NCI-H128 (cell line): ENCODE measurements at regions not wholly inside any gene's neighbourhood (a gene's known extent, or its start where the extent isn't known, plus 50 kb on each side); places are given as distances from the start of the nearest gene placed in this dataset.
"Not testable (repeated sequence)": the region's sequence is repeated elsewhere in the genome, so short reads cannot be mapped to it uniquely, and the experiment has no call there.

Experiments
- DNase-seq: peaks from one replicate; lab custom pipeline; 2025; ENCODE audit not compliant: unreplicated experiment; lab: John Stamatoyannopoulos, UW

DNA sequence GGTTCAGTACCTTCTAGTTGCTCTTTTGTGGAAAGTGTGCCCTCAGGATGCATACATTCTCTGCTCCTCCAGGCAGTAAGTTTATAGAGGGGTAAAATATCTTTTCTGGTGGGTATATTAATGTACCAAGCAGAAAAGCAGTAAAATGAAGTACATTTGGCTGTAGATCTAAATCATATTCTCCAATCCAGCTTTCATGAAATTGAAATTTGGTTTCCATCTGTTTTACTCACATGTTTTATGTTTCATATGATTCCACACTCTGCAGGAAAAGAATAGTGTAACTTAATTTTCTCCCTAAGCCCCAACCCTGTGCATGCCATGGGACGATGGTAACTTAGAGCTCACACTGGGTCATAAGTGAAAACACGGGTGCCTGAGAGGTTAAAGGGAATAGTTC, 172.3 kb downstream of the AKAIN1 start:
- DNase-seq: no peak

GRCh38 chr18:5021558-5021957, 175.5 kb downstream of the AKAIN1 start:
- DNase-seq: no peak

DNA sequence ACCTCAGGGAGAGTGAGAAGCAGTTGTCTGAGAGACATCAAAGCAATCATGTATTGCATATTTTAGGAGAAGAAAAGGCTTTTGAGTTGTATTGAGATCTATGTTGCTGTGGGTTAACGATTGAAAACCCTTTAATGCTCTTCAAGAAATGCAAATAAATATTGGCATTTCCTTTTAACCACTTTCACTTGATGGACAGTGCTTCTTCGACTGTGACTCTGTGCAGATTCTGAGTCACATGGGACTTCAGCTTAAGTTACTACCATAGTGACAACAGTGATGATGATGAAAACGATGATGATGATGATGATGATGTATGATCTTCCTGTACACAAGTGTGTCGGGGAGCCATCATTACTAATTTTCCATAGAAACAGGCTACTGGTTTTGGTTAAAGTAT, 181.8 kb downstream of the AKAIN1 start:
- DNase-seq: no peak

DNA sequence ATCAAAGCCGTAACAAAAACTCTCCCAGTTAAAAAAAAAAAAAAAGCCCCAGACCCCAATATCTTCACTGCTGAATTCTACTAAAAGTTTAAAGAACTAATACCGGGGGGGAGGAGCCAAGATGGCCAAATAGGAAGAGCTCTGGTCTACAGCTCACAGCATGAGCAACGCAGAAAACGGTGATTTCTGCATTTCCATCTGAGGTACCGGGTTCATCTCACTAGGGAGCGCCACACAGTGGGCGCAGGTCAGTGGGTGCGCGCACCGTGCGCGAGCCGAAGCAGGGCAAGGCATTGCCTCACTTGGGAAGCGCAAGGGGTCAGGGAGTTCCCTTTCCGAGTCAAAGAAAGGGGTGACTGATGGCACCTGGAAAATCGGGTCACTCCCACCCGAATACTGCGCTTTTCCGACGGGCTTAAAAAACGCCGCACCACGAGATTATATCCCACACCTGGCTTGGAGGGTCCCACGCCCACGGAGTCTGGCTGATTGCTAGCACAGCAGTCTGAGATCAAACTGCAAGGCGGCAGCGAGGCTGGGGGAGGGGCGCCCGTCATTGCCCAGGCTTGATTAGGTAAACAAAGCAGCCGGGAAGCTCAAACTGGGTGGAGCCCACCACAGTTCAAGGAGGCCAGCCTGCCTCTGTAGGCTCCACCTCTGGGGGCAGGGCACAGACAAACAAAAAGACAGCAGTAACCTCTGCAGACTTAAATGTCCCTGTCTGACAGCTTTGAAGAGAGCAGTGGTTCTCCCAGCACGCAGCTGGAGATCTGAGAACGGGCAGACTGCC, 192.8 kb downstream of the AKAIN1 start:
- not testable (repeated sequence) for DNase-seq

GRCh38 chr18:4994710-4995109, 202.3 kb downstream of the AKAIN1 start:
- no peak for DNase-seq

DNA sequence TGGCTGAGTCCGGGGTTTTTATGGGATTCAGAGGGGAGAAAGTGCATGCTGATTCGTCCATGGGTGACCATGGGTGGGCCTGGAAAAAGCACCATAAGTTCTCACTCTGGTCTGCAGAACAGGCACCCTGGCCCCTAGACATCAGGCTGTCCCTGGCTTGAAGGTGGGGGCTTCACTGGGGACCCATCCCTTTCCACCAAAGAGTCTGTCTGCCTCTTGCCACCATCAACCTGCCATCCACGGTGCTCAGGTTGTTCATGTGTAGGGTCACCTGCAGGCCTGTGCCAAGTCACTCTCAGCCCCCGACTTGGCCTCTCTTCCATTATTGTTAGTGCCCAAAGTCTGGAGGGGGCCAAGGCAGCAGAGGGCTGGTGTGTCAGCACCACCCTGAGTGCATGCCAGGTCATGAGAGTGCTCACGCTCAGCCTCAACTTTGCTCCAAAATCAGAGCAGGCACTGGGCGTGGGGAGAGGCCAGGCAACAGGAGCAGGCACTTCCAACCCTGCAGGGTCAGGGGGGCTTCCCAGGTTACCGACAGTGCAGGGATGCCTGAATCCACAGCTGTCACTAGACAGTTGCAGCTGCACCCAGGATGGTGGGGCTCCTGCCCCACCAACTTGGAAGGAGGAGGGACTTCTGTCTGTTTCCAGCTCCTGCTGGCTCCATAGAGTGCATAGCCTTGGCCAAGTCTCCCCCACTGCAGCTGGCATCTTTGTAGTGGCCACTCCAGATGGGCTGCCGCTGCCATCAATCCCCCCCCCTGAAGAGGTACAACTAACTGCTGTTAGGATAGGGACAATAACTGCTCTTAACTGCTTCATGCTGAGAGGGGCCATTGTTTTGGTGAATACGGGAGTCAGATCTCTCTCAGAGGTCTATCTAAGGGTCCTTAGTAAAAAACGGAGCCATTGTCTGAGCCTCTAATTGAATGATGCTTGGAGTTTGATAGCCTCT, 209.3 kb downstream of the AKAIN1 start:
- peak; percentile 96 for DNase-seq

DNA sequence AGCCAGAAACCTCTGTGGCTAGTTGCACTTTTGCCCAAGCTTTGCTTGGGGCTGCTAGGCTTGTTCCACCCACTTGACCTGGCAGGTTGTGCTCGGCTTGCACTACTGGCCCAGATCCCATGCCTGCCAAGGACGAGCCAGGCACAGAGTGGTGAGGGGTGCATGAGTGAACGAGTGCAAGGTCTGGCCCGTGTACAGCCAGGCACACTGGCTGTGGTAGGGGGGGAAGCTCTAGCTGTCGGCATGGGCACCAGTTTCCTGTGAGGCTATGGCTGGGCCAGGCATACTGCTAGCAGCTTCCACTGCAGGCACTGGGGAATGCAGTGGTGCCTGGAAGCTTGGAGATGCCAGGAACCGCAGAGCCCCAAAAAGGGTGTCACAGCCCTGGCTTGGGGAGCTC, 210.4 kb downstream of the AKAIN1 start:
- no peak for DNase-seq

DNA sequence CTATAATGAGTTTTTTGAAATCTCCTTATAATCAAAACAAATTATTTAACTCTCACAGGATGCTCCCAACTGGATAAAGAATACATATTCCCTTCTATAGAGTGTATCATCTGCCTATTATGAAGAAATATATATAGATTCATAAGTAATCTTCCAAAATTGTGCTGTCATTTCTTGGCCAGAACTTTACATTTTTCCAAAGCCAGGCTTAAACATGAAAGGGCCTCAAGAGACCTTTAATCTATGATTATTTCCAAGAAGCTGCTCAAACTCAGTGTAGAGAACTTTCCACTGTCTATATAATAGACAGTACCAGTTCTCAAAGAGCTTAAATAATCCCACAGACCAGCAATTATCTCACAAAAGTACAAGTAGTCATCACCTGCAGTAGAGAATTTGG, 211.0 kb downstream of the AKAIN1 start:
- no peak for DNase-seq

GRCh38 chr18:4961121-4961909, 235.7 kb downstream of the AKAIN1 start:
- DNase-seq: no peak

GRCh38 chr18:4960578-4960977, 236.5 kb downstream of the AKAIN1 start:
- DNase-seq: no peak

DNA sequence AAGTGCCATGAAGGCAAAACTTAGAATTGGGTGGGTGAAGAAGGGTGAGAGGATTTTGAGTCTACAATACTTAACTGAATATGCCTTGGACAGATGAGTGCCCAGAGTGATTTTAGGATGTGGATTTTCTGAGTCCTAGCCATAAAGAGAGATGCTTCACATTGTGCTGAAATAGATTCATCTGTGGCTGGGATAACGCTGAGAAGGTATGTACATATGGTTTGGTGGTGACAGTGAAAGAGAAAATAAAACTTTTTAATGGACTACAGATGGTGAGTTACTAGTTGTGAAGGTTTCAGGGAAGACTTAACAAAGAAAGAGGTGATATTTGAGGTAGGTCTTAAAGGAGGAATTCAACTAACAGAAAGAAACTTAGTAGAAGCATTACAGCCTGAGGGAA, 265.8 kb downstream of the AKAIN1 start:
- no peak for DNase-seq

DNA sequence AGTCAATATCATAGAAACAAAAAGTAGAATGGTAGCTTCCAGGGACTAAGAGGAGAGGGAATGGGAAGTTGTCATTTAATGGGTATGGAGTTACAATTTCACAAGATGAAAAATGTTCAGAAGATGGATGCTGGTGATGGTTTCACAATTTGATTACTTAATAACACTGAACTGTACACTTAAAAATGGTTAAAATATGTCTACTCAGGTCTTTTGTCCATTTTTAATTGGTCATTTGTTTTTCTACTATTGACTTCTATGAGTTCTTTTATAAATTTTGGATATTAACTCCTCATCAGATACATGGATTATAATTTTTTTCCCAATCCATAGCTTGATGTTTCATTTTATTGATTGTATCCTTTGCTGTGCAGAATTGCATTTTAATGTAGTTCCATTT, 275.5 kb downstream of the AKAIN1 start:
- DNase-seq: no peak

- DNase-seq: not testable (repeated sequence)
Observed at GRCh38 chr18:4917509-4917908, 279.5 kb downstream of the AKAIN1 start.

- DNase-seq: no peak
Observed at GRCh38 chr18:4908328-4908727, 288.7 kb downstream of the AKAIN1 start.

GRCh38 chr18:4906856-4907255, 290.2 kb downstream of the AKAIN1 start:
- no peak for DNase-seq

- no peak for DNase-seq
Observed at GRCh38 chr18:4888251-4889040, 308.6 kb downstream of the AKAIN1 start.

- DNase-seq: no peak
Observed at GRCh38 chr18:4878480-4878879, 318.6 kb downstream of the AKAIN1 start.

- DNase-seq: no peak
Observed at GRCh38 chr18:4871197-4871596, 325.9 kb downstream of the AKAIN1 start.

DNA sequence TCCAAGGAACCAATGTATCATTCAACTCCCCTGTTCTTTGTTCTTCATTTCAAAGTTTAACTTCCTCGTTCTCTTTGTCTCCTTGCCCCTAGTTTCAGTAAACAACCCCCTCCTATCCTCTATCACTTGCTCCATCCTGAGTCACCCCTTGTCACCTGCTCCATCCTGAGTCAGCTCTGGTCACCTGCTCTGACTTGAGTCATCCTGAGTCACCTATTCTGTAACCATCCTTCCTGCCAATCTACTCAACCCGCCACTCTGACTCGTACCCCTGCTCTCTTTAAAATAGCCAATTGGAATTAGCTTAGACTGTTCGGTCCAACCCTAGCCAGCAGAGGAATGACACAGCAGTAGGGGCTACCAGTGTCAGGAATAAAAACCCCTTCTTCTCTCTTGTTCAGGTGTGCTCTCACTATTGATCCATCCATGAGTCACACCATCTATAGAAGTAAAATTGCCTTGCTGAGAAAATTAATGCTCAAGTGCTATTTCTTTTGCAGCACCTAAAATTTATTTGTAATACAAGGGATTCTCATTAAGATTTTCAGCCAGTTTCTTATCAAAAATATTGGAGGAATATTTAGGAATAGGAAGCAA, 326.8 kb downstream of the AKAIN1 start:
- no peak for DNase-seq

- DNase-seq: no peak
Observed at GRCh38 chr18:4869155-4869554, 327.9 kb downstream of the AKAIN1 start.
